ENCODE measurements at regions not wholly inside any gene's neighbourhood (a gene's known extent, or its start where the extent isn't known, plus 50 kb on each side); places are given as distances from the start of the nearest gene placed in this dataset.
A peak's percentile ranks its signal among the peaks of the same experiment; 100 is the strongest.

GRCh38 chr3:127139601-127140500 lies 53.1 kb upstream of the PRR23E start:
- peaks cover 6 to 23% of the 10 kb centered on the region in 2 donors for H3K4me1 ChIP-seq (ENCODE audit: control insufficient read depth in 2 of 2, insufficient read depth in 2 of 2, low read length in 2 of 2)
- peaks cover 13 to 29% of the 10 kb centered on the region in 2 donors for H3K27me3 ChIP-seq (ENCODE audit: control insufficient read depth in 2 of 2, insufficient read depth in 2 of 2, low read length in 2 of 2)
- H3K27ac ChIP-seq (ENCODE audit: low read depth in 2 of 2, low read length in 2 of 2), result no peak overlapping the region

GRCh38 chr3:127140501-127141460 lies 52.1 kb upstream of the PRR23E start:
- Histone ChIP-seq H3K4me1 (ENCODE audit: control insufficient read depth in 2 of 2, insufficient read depth in 2 of 2, low read length in 2 of 2) (peaks cover 6 to 23% of the 10 kb centered on the region in 2 donors), H3K27me3 (ENCODE audit: control insufficient read depth in 2 of 2, insufficient read depth in 2 of 2, low read length in 2 of 2) (peaks cover 11 to 22% of the 10 kb centered on the region in 2 donors), H3K9me3 (ENCODE audit: control insufficient read depth in 2 of 2, low read length in 2 of 2) (no peaks in the 10 kb centered on the region), H3K27ac (ENCODE audit: low read depth in 2 of 2, low read length in 2 of 2) (no peak overlapping the region), H3K36me3 (ENCODE audit: control insufficient read depth in 2 of 2, insufficient read depth in 2 of 2, low read length in 2 of 2) (no peaks in the 10 kb centered on the region), H3K4me3 (ENCODE audit: low read length in 2 of 2) (no peak overlapping the region), H3K9ac (ENCODE audit: low read depth in 1 of 2, low read length in 2 of 2) (no peak overlapping the region)

More at GRCh38 chr3:127139601-127140500, 53.1 kb upstream of the PRR23E start:
- no peak overlapping the region for H3K4me3 ChIP-seq (ENCODE audit: low read length in 2 of 2)
- H3K9me3 ChIP-seq (ENCODE audit: control insufficient read depth in 2 of 2, low read length in 2 of 2), result no peaks in the 10 kb centered on the region
- no peaks in the 10 kb centered on the region for H3K36me3 ChIP-seq (ENCODE audit: control insufficient read depth in 2 of 2, insufficient read depth in 2 of 2, low read length in 2 of 2)
- no peak overlapping the region for H3K9ac ChIP-seq (ENCODE audit: low read depth in 1 of 2, low read length in 2 of 2)

- Histone ChIP-seq H3K36me3 (ENCODE audit: control insufficient read depth in 2 of 2, insufficient read depth in 2 of 2, low read length in 2 of 2) (no peaks in the 10 kb centered on the region), H3K9me3 (ENCODE audit: control insufficient read depth in 2 of 2, low read length in 2 of 2) (no peaks in the 10 kb centered on the region), H3K27me3 (ENCODE audit: control insufficient read depth in 2 of 2, insufficient read depth in 2 of 2, low read length in 2 of 2) (peaks cover 9 to 11% of the 10 kb centered on the region in 2 donors), H3K4me3 (ENCODE audit: low read length in 2 of 2) (no peak overlapping the region), H3K4me1 (ENCODE audit: control insufficient read depth in 2 of 2, insufficient read depth in 2 of 2, low read length in 2 of 2) (peaks cover 6 to 23% of the 10 kb centered on the region in 2 donors), H3K9ac (ENCODE audit: low read depth in 1 of 2, low read length in 2 of 2) (no peak overlapping the region), H3K27ac (ENCODE audit: low read depth in 2 of 2, low read length in 2 of 2) (peak overlapping the region; percentile 23 to 50)
Measured at GRCh38 chr3:127141921-127142730, 50.8 kb upstream of the PRR23E start.

All from mucosa of rectum (tissue), 2 donors.